SK-N-MC (cell line): ENCODE measurements at regions not wholly inside any gene's neighbourhood (a gene's known extent, or its start where the extent isn't known, plus 50 kb on each side); places are given as distances from the start of the nearest gene placed in this dataset.

Experiments
- EZH2 ChIP-seq: fragments of 200-600 bp; sonication (generic); IDR thresholded peaks from one replicate; pipeline ENCODE4 v1.6.1; 2017; ENCODE audit warnings: antibody characterized with exemption
- FOXP2 ChIP-seq: optimal IDR thresholded peaks from 2 replicates; pipeline ENCODE3; 2011; ENCODE audit warnings: mild to moderate bottlenecking, moderate library complexity; ENCODE audit not compliant: insufficient read depth; ENCODE audit errors: extremely low read length, control extremely low read depth
- POLR2AphosphoS5 ChIP-seq: IDR thresholded peaks from 2 replicates; pipeline ENCODE4 v1.6.1; 2012; ENCODE audit warnings: mild to moderate bottlenecking, low read depth, low read length, borderline replicate concordance

GRCh38 chr12:24200010-24200409, 250.5 kb upstream of the SOX5 start:
- TF ChIP-seq POLR2AphosphoS5 (no peak), FOXP2 (no peak), EZH2 (no peak)
